HPDE6-E6E7 (cell line): ENCODE measurements at regions not wholly inside any gene's neighbourhood (a gene's known extent, or its start where the extent isn't known, plus 50 kb on each side); places are given as distances from the start of the nearest gene placed in this dataset.
"Not testable (repeated sequence)": the region's sequence is repeated elsewhere in the genome, so short reads cannot be mapped to it uniquely, and the experiment has no call there.

Source experiments
- DNase-seq: peaks from one replicate; pipeline ENCODE4 v3.0.0; 2011; ENCODE audit warnings: missing footprints; ENCODE audit errors: extremely low spot score

DNA sequence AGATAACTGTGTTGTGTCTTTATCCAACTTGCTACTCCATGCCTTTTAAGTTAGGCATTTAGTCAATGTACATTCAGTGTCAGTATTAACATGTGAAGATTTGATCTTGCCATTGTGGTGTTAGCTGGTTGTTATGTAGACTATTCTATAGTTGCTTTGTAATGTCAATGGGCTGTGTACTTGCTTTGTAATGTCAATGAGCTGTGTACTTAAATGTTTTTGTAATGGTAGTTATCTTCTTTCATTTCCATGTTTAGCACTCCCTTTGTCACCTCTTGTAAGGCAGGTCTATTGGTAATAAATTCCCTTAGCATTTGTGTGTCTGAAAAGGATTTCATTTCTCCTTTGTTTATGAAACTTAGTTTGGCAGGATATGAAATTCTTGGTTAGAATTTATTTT, 53.4 kb downstream of the MC4R start:
- DNase-seq: no peak

DNA sequence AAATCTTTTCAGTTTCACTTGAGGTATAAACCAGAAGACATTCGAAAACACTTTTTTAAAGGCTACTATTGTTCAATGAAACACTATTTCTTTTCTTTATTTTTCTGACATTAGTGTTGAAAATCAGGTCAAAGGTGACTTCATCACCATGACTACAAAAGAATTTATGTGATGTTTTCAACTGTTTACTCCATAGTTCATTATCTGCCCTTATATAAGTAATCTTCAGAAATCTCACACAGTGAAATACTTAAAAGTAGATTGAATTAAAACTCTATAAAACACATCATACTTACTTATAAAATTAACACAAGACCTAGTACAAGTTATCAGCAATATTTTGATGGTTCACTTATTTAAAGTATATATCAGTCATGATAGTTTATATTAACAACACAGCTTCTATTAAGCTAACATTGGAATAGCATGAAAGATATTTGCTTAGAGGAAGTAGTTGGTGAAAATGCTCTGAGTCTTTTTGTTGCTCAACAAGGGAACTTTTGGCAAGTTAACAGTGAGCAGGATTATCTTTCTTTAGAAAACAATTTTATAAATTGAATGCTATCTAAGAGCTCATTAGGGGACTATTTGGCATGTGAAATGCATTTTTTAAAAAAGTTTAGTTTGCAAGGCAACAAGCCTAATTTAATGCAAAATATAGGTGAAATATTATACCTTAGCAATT, 60.8 kb downstream of the MC4R start:
- no peak for DNase-seq

- no peak for DNase-seq
Observed at GRCh38 chr18:60295674-60296073, 76.9 kb downstream of the MC4R start.

DNA sequence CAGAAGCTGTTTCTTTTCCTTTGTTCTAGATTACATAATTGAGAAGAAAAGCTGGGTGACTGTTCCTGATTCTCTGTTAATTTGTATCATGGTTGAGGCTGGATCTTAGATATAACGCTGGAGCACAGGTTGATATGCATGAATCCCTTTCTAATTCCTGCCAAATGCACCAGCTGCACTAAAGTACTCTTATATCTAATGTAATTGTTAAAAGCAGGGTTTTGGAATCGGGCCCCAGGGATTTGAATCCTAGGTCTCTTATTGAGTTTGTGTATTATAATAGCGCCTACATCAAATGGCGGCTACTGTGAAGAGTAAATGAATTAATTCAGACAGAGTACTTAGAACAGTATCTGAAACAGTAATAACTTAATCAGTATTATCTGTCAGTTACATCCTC, 80.4 kb downstream of the MC4R start:
- DNase-seq: no peak

- no peak for DNase-seq
Observed at GRCh38 chr18:60279391-60279790, 93.2 kb downstream of the MC4R start.

- DNase-seq: no peak
Observed at GRCh38 chr18:60277855-60278480, 94.6 kb downstream of the MC4R start.

- DNase-seq: no peak
Observed at GRCh38 chr18:60267391-60268058, 105.0 kb downstream of the MC4R start.

GRCh38 chr18:60266558-60266957, 106.0 kb downstream of the MC4R start:
- no peak for DNase-seq

DNA sequence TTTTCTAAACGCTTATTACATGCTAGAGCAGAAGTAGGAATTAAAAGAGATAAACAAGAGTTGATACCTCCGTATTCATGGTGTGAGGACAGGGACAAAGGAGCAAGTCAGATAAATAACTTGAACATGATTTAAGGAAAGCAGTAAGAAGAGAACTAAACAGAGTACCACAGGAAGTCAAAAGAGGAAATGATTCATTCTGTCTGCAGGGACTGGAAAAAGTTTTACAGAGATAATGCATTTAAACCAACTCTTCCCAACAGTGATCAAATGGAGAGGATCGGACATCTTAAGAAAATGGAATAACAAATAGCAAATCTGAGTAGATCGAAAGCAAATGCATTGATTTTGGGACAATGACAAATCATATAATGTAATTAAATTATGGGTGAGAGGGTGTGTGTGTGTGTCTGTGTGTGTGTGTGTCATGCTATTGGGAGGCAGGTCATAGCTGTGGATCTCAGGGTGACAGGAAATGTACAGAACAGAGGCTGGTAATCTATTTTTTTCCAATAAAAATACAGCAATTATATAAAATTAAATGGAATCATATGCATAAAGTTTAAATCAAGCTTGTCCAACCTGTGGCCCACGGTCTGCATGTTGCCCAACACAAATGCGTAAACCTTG, 113.4 kb downstream of the MC4R start:
- no peak for DNase-seq

DNA sequence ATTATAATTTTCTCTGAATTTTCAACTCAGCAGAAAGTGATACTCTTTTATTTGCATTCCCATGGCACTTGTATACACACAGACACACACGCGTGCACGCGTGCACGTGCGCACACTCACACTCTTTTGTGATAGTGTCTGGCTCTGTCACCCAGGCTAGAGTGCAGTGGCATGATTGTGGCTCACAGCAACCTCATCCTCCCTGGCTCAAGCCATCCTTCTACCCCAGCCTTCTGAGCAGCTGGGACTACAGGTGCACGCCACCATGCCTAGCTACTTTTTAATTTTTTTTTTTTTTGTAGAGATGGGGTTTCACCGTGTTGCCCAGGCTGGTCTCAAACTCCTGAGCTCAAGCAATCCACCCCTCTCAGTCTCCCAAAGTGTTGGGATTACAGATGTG, 123.2 kb downstream of the MC4R start:
- no peak for DNase-seq

DNA sequence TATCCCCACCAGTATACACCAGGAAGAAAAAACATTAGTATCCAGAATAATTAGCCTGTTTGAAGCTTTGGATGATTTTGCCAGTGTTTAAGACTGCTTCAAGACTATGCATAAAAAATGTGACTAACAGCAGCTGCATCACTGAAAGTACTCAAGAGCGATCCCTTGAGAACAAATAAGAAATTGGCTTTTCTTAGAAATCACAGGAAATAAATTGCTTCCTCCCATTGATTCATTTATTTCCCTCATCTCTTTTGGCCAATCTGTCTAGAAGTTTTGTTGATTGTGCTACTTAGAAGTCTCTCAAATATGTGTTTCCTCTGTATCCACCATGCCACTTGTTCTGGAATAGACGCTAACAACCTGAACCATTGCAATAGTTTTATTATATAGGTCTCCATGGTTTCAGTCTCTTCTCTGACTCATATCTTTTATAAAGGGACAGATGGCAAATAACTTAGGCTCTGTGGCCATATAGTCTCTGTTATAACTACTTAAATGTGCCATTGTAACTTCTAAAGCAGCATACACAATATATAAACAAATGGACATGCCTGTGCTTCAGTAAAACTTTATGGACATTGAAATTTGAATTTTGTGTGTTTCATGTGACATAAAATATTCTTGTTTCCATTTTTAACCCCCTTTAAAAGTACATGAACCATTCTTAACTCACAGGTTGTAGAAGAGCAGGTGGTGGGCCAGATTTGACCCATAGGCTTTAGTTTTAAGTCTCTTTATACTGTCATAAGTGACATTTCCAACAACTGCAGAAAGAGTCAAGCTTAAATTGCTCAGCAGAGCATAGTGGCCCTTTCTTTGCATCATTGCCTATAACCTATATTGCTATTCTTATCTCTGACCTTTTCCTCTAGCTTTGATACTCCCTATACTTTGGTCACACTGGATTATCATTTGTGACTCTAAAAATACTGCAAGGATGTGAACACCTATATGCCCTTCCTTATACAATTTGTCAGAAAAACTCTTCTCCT, 123.9 kb downstream of the MC4R start:
- DNase-seq: no peak

DNA sequence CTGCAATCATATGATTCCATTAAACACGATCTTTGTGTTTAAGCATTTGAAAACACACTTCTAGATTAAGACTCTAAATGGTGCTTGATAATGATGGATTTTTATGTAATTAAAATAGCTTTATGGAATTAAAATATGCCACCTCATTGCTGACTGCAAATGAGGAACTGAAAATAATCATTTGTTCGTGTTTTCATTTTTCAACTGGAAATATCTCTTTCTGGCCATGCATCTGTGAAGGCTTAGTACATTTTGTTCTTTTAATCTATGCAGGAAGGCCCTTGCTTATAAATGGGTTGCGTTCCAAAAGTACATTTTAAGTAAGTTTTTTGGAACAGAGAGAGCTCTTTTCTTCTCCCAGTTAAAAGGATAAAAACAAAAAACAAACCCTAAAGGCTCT, 125.5 kb downstream of the MC4R start:
- DNase-seq: no peak

DNA sequence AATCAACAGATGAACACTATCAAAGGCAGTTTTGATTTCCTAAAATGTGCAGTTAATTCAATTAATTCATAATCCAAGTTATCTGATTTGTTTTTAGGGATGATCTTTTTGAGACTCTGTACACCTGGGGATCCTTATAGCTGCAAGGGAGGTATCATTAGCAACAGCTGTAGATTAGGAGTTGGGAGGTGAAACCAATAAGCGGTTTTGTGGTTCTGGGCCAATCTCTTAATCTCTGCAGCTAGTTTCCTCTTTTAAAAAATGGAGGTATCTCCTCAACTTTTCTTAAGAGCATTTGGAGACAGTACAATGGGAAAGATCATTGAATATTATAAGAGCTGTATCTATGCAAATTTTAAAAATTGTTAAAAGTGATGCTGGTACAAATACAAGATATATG, 126.0 kb downstream of the MC4R start:
- no peak for DNase-seq

GRCh38 chr18:60245096-60245495, 127.5 kb downstream of the MC4R start:
- no peak for DNase-seq

- not testable (repeated sequence) for DNase-seq
Observed at GRCh38 chr18:60239024-60239710, 133.4 kb downstream of the MC4R start.

DNA sequence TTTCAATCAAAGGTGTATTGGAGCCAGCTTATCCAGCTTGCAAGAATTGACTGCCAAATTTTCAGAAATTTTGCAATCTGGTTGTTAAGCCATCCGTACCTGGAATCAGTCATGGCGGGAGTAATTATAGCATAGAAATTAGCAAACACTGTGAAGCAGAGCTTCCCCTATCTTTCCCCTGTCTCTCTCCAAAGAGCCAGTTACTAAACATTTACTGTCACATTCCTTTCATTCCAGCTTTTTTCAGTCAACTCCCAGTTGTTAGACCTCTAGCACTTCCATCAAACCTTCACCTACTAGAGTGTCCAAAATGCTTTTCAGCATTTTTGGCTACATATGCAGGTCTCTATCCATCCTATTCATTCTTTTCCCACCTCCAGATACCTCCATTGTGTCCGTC, 137.4 kb downstream of the MC4R start:
- DNase-seq: no peak

DNA sequence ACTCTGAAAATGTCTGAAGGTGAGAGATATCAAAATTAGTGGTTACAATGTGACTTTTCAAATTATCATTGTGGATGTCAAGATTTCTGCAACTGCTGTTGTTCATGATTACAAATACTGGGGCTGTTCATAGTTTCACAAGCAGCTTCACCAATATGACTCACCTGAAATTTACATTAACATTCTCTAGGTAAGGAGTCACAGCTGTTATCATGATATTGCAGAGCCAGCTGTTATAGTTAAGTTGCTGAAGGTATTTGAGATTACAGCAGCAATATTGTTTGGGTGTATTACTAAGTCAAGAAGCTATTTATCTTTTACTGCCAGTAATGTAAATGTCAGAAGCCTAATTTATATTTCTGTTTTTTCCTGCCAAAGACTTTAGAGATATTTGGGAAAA, 140.0 kb downstream of the MC4R start:
- DNase-seq: peak; percentile 42

- no peak for DNase-seq
Observed at GRCh38 chr18:60228609-60229595, 143.7 kb downstream of the MC4R start.

- DNase-seq: no peak
Observed at GRCh38 chr18:60215432-60215831, 157.1 kb downstream of the MC4R start.

GRCh38 chr18:60209042-60209441, 163.5 kb downstream of the MC4R start:
- DNase-seq: no peak
